ENCODE measurements at regions not wholly inside any gene's neighbourhood (a gene's known extent, or its start where the extent isn't known, plus 50 kb on each side); places are given as distances from the start of the nearest gene placed in this dataset.

DNA sequence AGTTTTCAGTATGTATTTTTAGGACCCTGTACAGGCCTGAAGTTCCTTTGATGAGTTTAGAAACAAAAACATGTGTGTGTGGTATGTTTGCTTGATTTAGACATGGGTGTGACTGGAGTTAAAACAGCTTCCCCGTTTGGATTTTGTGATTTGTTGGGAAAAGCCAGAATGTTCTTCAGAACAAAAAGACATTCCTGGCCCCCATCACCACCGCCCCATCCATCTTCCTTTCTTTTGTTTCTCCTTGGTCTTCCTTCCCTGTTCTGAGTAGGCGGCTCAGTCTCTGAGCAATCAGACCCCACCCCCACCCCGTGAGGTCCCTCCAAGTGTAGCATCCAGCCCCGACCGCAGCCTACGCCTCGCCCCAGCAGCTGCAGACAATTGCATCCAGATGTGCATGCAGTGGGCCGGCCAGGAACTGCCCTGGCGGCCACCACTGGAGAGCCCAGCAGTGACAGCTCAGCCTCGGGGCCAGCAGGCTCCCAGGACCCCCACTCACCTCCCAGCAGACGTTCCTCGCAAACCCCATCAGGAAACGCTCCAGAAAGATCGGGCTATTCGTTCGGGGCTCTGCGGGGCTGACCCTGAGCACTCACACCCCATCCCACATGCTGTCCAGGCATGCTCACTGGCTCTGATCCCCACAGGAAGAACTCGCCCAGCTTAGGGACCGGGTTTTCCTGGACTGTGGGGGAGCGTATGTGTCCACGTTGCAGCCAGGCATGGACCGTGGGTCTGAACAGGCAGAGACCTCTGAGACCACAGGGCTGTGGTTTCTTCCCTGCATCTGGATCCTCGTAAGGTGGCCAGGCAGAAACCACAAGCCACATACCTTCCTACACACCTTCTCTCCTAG lies 99.8 kb upstream of the CDH5 start:
- Histone ChIP-seq H3K4me1 (replicated peaks in 1 of 4; ENCODE audit: control insufficient read depth in 3 of 4, insufficient read depth in 4 of 4, low read length in 3 of 4) (peaks cover 0 to 10% (median 6%) of the 10 kb centered on the region in 4 experiments; a peak in 5 of 7 replicates), H3K79me1 (ENCODE audit: low read depth, low read length) (no peaks in the 10 kb centered on the region), H3K56ac (replicated peaks; ENCODE audit: insufficient read length, low read depth, low read length) (no peak overlapping the region), H2BK20ac (ENCODE audit: low read length) (no peak overlapping the region), H2AK5ac (ENCODE audit: low read depth, low read length) (no peak overlapping the region), H4K8ac (ENCODE audit: extremely low read depth, insufficient read depth, low read length) (no peak overlapping the region), H2BK120ac (replicated peaks; ENCODE audit: low read depth, low read length) (no peak overlapping the region), H2BK15ac (ENCODE audit: low read length) (peak overlapping the region; percentile 83; the same call in 1 of the 2 replicates), H3K23ac (ENCODE audit: insufficient read length) (no peak overlapping the region), H3K9ac (replicated peaks in 1 of 4; ENCODE audit: extremely low read depth in 1 of 4, low read depth in 3 of 4, low read length in 3 of 4) (no peak overlapping the region), H3K14ac (ENCODE audit: insufficient read length) (no peak overlapping the region), H2AFZ (ENCODE audit: low read length) (0 out of 2 replicates have a peak overlapping the region, but pooled peaks have one; percentile 15), H3K36me3 (ENCODE audit: control insufficient read depth in 2 of 4, insufficient read depth in 4 of 4, low read length in 3 of 4) (no peaks in the 10 kb centered on the region), H3K27me3 (replicated peaks in 1 of 4; ENCODE audit: control insufficient read depth in 3 of 4, extremely low read depth in 1 of 4, insufficient read depth in 3 of 4, low read length in 3 of 4) (peaks cover 0 to 8% (median 3%) of the 10 kb centered on the region in 4 experiments; a peak in 5 of 7 replicates), H4K91ac (replicated peaks; ENCODE audit: insufficient read length, low read length) (no peak overlapping the region), H3K18ac (ENCODE audit: extremely low read depth, low read length) (no peak overlapping the region), H3K23me2 (ENCODE audit: low read depth, low read length) (no peaks in the 10 kb centered on the region; the same call in 1 of the 2 replicates), H3K4ac (replicated peaks; ENCODE audit: insufficient read length, low read depth, low read length) (no peak overlapping the region), H2BK12ac (ENCODE audit: low read depth, low read length) (peak overlapping the region; percentile 81; the same call in 1 of the 2 replicates), H3K79me2 (ENCODE audit: control insufficient read depth in 1 of 2, insufficient read depth in 2 of 2, low read length in 2 of 2) (no peaks in the 10 kb centered on the region), H3K9me3 (ENCODE audit: insufficient read depth in 2 of 2, low read depth in 1 of 2, low read length in 1 of 2) (no peaks in the 10 kb centered on the region), H3K4me3 (ENCODE audit: extremely low read depth in 1 of 4, insufficient read depth in 2 of 4, low read depth in 3 of 4, low read length in 4 of 4) (no peak overlapping the region), H2BK5ac (ENCODE audit: low read depth, low read length) (peak overlapping the region; percentile 30; the same call in 1 of the 2 replicates), H3K27ac (ENCODE audit: low read depth, low read length) (no peak overlapping the region), H4K20me1 (replicated peaks in 1 of 2; ENCODE audit: control insufficient read depth in 1 of 2, insufficient read depth in 2 of 2, low read length in 2 of 2) (no peaks in the 10 kb centered on the region), H3K4me2 (ENCODE audit: insufficient read depth in 1 of 2, low read depth in 2 of 2, low read length in 2 of 2) (no peak overlapping the region), H4K5ac (ENCODE audit: insufficient read length, low read depth, low read length) (no peak overlapping the region)
- ChIA-PET POLR2A (ENCODE audit: partially characterized antibody) (interaction anchor here (0.6 kb wide), 1 partner anchor 710 kb away, joined by 3 read pairs; no protein-coding TSS in a partner anchor), CTCF (ENCODE audit: partially characterized antibody) (interaction anchor here (0.6 to 1.5 kb wide), 7 partner anchors 36 to 687 kb away, joined by 3 to 6 read pairs (median 3); no protein-coding TSS in a partner anchor)
- FAIRE-seq (no peak), DNase-seq (ENCODE audit: low read depth in 1 of 2, low spot score in 2 of 2) (no peak)
- 85% methylated on average over 22 of the region's 24 CpGs; no CpG with 5 or more reads in 1 of the 2 experiments for WGBS, 2 experiments (ENCODE audit: extremely low coverage in 1 of 2, insufficient coverage in 1 of 2, insufficient read length in 1 of 2, insufficient replicate concordance in 2 of 2, low coverage in 1 of 2, low lambda C conversion rate in 2 of 2, missing lambda C conversion rate in 1 of 2)
- TF ChIP-seq ASH2L (IDR thresholded peaks at IDR 0.05; ENCODE audit: low read length) = no peak

Data from H1 (cell line).